GM18526 (cell line): ENCODE measurements at regions not wholly inside any gene's neighbourhood (a gene's known extent, or its start where the extent isn't known, plus 50 kb on each side); places are given as distances from the start of the nearest gene placed in this dataset.

Source experiments
- POLR2A ChIP-seq: IDR thresholded peaks from 3 replicates; pipeline ENCODE4 v1.6.1; 2011; ENCODE audit not compliant: insufficient read length; ENCODE audit errors: extremely low read depth

- no peak for TF ChIP-seq POLR2A
Measured at GRCh38 chr7:65453341-65454030, 79.8 kb downstream of the ZNF92 start.

GRCh38 chr7:65454469-65454868 is 80.8 kb downstream of the ZNF92 start:
- no peak for TF ChIP-seq POLR2A

GRCh38 chr7:65457705-65458104 is 84.0 kb downstream of the ZNF92 start:
- TF ChIP-seq POLR2A: no peak

GRCh38 chr7:65459438-65459837 is 85.8 kb downstream of the ZNF92 start:
- TF ChIP-seq POLR2A: no peak

GRCh38 chr7:65462148-65462716 is 88.6 kb downstream of the ZNF92 start:
- no peak for TF ChIP-seq POLR2A

GRCh38 chr7:65463184-65463583 is 89.5 kb downstream of the ZNF92 start:
- no peak for TF ChIP-seq POLR2A

GRCh38 chr7:65471587-65471986 is 97.9 kb downstream of the ZNF92 start:
- no peak for TF ChIP-seq POLR2A

- no peak for TF ChIP-seq POLR2A
Measured at GRCh38 chr7:65475040-65475726, 101.5 kb downstream of the ZNF92 start.

- no peak for TF ChIP-seq POLR2A
Measured at GRCh38 chr7:65475734-65476319, 102.2 kb downstream of the ZNF92 start.

- no peak for TF ChIP-seq POLR2A
Measured at GRCh38 chr7:65477326-65477725, 103.7 kb downstream of the ZNF92 start.

- TF ChIP-seq POLR2A: no peak
Measured at GRCh38 chr7:65489260-65489767, 115.7 kb downstream of the ZNF92 start.

- TF ChIP-seq POLR2A: no peak
Measured at GRCh38 chr7:65503434-65504152, 129.9 kb downstream of the ZNF92 start.

- TF ChIP-seq POLR2A: no peak
Measured at GRCh38 chr7:65509368-65510186, 135.9 kb downstream of the ZNF92 start.

GRCh38 chr7:65609131-65609530 is 235.5 kb downstream of the ZNF92 start:
- TF ChIP-seq POLR2A: no peak
